Activated CD4-positive, alpha-beta T cell treated with anti-CD3 and anti-CD28 coated beads for 36 hours (primary cell): ENCODE measurements at regions not wholly inside any gene's neighbourhood (a gene's known extent, or its start where the extent isn't known, plus 50 kb on each side); places are given as distances from the start of the nearest gene placed in this dataset.
A peak's percentile ranks its signal among the peaks of the same experiment; 100 is the strongest.
"Not testable (repeated sequence)": the region's sequence is repeated elsewhere in the genome, so short reads cannot be mapped to it uniquely, and the experiment has no call there.

ENCODE experiments used
- ATAC-seq: fragments of 200-7000 bp; cut with Tn5 transposase; one replicate; pipeline ENCODE4 v1.10.0; 2021; ENCODE audit warnings: mild to moderate bottlenecking, moderate library complexity
- CTCF ChIA-PET: fragments of 350-600 bp; sonication (Branson Sonifier 250); formaldehyde crosslinking; loops from one replicate; lab custom pipeline; 2021; ENCODE audit warnings: antibody characterized with exemption; lab: Charles Lee
- POLR2A ChIA-PET: fragments of 350-600 bp; sonication (Branson Sonifier 250); formaldehyde crosslinking; loops from one replicate; lab custom pipeline; 2021; ENCODE audit warnings: antibody characterized with exemption, inconsistent platforms; lab: Charles Lee
- DNase-seq: peaks from one replicate; pipeline ENCODE4 v3.0.0-alpha.2; 2020
- H3K27ac Mint-ChIP-seq: one replicate; pipeline ENCODE4 v1.8.0; 2021; ENCODE audit warnings: mixed read lengths
- H3K27me3 Mint-ChIP-seq: one replicate; pipeline ENCODE4 v1.8.0; 2021; ENCODE audit warnings: mixed read lengths
- H3K36me3 Mint-ChIP-seq: one replicate; pipeline ENCODE4 v1.8.0; 2021; ENCODE audit warnings: low read depth, mixed read lengths
- H3K4me1 Mint-ChIP-seq: one replicate; pipeline ENCODE4 v1.8.0; 2021; ENCODE audit warnings: mixed read lengths
- H3K4me3 Mint-ChIP-seq: one replicate; pipeline ENCODE4 v1.8.0; 2021; ENCODE audit warnings: mild to moderate bottlenecking, moderate library complexity, mixed read lengths
- H3K9me3 Mint-ChIP-seq: one replicate; pipeline ENCODE4 v1.8.0; 2021; ENCODE audit warnings: low read depth, mixed read lengths
- intact Hi-C, 2 experiments: fragments of 100-400 bp; cut with DNase I in 1 of 2; cut with micrococcal nuclease in 1 of 2; formaldehyde crosslinking; loops; one replicate each; pipeline versions ENCODE4 v1.14.2 to v1.15.1; 2022 to 2024; cut with DNase I, micrococcal nuclease

DNA sequence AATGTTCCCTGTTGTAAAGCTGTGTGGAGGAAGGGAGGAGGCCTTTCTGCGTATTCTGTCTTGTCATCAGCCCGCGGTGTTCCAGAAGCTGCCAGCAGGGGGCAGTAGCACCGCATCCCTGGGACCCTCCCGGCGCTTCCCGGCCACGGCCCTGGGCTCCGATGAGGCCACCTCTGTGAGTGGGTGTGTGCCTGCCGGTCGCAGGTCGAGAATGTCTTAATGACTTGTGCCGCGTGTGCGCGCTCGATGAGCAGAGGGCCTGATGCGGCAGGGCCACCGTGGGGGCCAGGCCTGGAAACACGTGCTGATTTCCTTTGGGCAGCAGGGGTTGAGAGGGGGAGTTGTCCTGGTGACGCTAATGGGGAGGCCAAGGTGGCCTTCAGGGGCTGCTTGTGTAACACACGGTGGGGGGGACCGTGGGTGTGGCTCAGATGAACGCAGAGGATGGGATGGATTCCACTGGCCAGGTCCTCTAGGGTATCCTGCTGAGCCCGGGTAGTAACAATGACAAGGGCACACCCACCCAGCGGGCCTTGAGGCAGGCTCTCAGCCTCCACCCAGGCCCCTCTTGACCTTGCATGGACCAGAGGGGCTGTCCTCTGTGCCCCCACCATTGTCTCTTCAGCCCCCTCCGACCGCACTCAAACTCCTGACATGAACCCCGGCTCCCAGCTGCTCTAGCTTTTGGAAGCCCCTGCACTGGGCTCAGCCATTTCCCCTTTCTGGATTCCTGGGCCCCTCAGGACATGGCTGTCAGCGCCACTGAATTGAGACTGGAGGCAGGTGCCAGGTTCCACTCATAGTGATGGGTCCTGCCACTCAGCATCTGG is 135.9 kb upstream of the PODXL start:
- peak; percentile 78 for DNase-seq
- Mint-ChIP-seq H3K4me3 (no peak overlapping the region), H3K4me1 (no peaks in the 10 kb centered on the region), H3K27me3 (peaks cover 32% of the 10 kb centered on the region), H3K27ac (no peak overlapping the region), H3K9me3 (no peaks in the 10 kb centered on the region), H3K36me3 (no peaks in the 10 kb centered on the region)
- ChIA-PET CTCF (interaction anchor here (0.5 to 1.1 kb wide), 14 partner anchors 8 to 888 kb away, joined by 3 to 6 read pairs (median 3); no protein-coding TSS in a partner anchor), POLR2A (no interaction called here)
- intact Hi-C loops = loop anchor here in 1 of 2 experiments (5.0 kb wide), 1 partner anchor 165 kb away; no protein-coding TSS in a partner anchor
- peak; percentile 78 for ATAC-seq

DNA sequence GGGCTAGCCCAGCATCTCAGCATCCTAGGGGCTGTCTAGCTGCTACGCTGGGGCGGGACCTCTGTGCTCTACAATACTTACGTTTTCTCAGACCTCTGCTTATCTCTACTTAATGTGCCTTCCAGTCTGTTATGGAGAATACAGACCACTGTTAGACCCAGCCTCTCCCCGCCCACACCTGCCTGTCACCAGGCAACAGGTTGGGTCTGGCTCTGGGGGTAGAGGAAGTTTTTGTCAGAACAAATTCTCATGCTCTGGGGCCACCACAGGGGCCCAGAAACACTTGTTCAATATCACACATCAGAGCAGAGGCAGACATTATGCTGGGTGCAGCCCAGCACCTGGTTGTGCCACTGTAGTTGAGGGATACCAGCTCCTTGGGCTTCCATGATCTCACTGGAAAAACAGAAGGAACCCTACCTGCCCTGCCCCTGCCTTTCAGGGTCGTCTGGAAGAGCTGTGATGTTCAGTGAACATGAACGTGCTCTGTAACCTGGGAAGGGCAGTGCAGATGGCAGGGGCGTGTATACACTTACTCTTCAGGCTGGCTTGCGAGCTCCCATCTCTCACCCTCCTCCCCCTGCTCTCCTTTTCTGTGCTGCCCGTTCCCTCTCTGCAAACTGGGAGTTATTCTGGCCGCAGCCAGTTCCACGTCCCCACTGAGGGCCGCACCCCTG is 135.2 kb upstream of the PODXL start:
- Mint-ChIP-seq H3K4me1 (no peaks in the 10 kb centered on the region), H3K27ac (no peak overlapping the region), H3K9me3 (no peaks in the 10 kb centered on the region), H3K36me3 (no peaks in the 10 kb centered on the region), H3K4me3 (no peak overlapping the region), H3K27me3 (peaks cover 38% of the 10 kb centered on the region)
- ChIA-PET CTCF (interaction anchor here (0.5 to 1.1 kb wide), 13 partner anchors 8 to 889 kb away, joined by 3 to 6 read pairs (median 3); no protein-coding TSS in a partner anchor), POLR2A (no interaction called here)
- ATAC-seq (no peak), DNase-seq (no peak)
- intact Hi-C loops = loop anchor here in 1 of 2 experiments (5.0 kb wide), 1 partner anchor 166 kb away; no protein-coding TSS in a partner anchor

DNA sequence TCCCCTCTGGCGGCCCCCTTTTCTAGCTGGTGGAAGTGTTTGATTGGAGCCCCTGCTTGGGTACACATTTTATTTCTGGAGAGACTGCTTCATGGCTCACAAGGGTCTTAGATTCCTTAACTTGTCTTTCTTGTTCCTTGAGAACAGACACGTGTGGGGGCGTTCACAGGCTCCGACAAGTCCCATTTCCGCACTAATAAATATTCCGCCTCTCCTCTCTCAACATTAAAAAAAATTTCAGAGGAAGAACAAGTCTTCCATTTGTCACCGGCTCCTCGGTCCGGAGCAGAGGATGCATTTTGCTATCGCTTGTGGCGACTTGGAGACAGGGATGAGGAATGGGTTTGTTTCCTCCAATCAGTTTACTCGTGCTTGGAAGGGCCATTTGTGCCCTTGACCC is 134.0 kb upstream of the PODXL start:
- H3K9me3 Mint-ChIP-seq = no peaks in the 10 kb centered on the region
- H3K4me1 Mint-ChIP-seq = no peaks in the 10 kb centered on the region
- no peaks in the 10 kb centered on the region for H3K36me3 Mint-ChIP-seq
- ChIA-PET POLR2A (no interaction called here), CTCF (interaction anchor here (0.6 to 3.0 kb wide), 6 partner anchors 9 to 1012 kb away, joined by 3 to 20 read pairs (median 3); no protein-coding TSS in a partner anchor)
- intact Hi-C loops = loop anchor here in 1 of 2 experiments (5.0 kb wide), 1 partner anchor 167 kb away; no protein-coding TSS in a partner anchor
- ATAC-seq (no peak), DNase-seq (no peak)
- peaks cover 40% of the 10 kb centered on the region for H3K27me3 Mint-ChIP-seq
- no peak overlapping the region for H3K4me3 Mint-ChIP-seq
- no peak overlapping the region for H3K27ac Mint-ChIP-seq

DNA sequence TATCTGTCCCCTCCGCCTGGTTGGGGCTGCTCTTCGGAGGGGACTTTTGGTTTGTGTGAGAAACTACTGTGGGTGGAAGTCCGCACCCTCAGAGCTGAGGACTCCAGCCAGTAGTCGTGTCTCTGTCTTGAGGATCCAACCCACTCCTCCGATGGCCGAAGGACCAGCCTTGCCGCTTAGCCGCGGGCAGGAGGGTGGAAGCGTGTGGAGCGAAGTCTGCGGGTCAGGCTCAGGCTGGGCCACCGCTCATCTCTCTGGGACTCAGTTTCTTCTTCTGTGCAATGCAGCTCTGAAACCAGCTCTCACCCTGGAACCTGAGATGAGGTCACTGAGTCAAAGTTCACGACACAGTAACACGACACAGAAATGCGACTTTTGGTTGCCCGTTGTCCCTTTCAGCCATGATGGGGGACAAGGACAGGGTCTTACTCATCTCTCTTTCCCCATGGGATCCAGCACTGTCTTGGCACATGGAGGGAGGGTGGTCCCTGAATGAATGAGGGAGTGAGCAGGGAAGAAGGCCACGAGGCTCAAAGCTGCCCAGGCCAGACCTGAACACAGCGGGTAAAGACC is 133.3 kb upstream of the PODXL start:
- no peaks in the 10 kb centered on the region for H3K4me1 Mint-ChIP-seq
- intact Hi-C loops = loop anchor here (1.0 to 5.0 kb wide), 5 partner anchors 168 to 891 kb away; no protein-coding TSS in a partner anchor
- no peak for DNase-seq

DNA sequence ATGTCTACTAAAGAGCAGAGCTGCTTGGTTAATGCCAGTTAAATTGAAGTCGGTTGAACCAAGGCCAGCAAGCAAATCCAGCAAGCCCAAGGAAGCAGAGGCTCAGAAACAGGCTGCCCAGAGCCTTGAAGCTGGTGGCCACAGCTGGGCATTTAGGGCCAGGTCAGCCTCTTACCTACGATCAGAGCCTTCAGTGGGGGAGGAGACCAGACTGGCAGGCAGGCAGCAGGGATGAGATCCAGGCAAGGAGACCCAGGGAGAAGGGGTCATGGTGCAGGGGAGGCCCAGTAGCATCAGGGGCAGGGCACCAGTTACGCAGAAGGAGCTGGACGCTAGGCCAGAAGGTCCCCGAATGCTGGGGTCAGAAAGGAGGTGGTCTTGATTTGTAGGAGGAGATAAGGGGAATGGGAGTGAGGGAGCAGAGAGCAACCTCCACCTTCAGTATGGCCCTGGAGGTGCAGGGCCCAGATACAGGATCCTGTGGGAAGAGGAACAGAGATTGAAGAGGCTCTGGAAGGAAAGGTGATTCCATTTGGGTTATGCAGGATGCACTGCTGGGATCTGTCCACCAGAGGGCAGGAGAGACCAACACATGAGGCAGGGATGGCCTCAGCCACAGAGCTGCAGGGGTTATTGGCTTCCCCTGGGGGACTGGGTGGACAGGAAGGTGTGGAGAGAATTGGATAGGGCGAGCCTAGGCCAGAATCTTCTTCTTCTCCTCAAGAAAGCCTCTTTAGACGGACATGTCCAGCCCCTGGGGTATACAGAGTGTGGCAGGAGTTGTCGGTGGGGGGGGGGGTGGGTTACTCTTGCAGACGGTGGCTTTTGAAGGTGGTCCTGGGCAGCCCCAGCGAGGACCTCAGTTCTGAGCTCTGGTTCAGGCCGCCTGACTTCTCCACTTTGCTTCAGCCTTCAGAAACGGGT is 132.6 kb upstream of the PODXL start:
- intact Hi-C loops = loop anchor here (1.0 to 5.0 kb wide), 4 partner anchors 358 to 891 kb away; no protein-coding TSS in a partner anchor
- no peaks in the 10 kb centered on the region for H3K36me3 Mint-ChIP-seq
- peaks cover 42% of the 10 kb centered on the region for H3K27me3 Mint-ChIP-seq
- H3K9me3 Mint-ChIP-seq = no peaks in the 10 kb centered on the region
- H3K4me1 Mint-ChIP-seq = no peaks in the 10 kb centered on the region
- no peak overlapping the region for H3K27ac Mint-ChIP-seq
- POLR2A ChIA-PET = no interaction called here
- H3K4me3 Mint-ChIP-seq = no peak overlapping the region
- CTCF ChIA-PET = interaction anchor here (0.5 to 3.0 kb wide), 11 partner anchors 12 to 187 kb away, joined by 3 to 20 read pairs (median 3); no protein-coding TSS in a partner anchor
- peak; percentile 75 for DNase-seq
- ATAC-seq = peak; percentile 75

More for the DNA sequence above, 133.3 kb upstream of the PODXL start:
- no peak overlapping the region for H3K4me3 Mint-ChIP-seq
- no peak overlapping the region for H3K27ac Mint-ChIP-seq
- ATAC-seq = no peak
- H3K36me3 Mint-ChIP-seq = no peaks in the 10 kb centered on the region
- no peaks in the 10 kb centered on the region for H3K9me3 Mint-ChIP-seq
- H3K27me3 Mint-ChIP-seq = peaks cover 44% of the 10 kb centered on the region
- ChIA-PET POLR2A (no interaction called here), CTCF (interaction anchor here (0.5 to 3.0 kb wide), 12 partner anchors 8 to 1013 kb away, joined by 3 to 20 read pairs (median 3); no protein-coding TSS in a partner anchor)

- ChIA-PET POLR2A (no interaction called here), CTCF (interaction anchor here (0.6 to 1.0 kb wide), 2 partner anchors 361 to 566 kb away, joined by 3 to 4 read pairs; no protein-coding TSS in a partner anchor)
- Mint-ChIP-seq H3K4me3 (no peak overlapping the region), H3K36me3 (no peaks in the 10 kb centered on the region), H3K4me1 (no peaks in the 10 kb centered on the region), H3K27ac (no peak overlapping the region), H3K9me3 (no peaks in the 10 kb centered on the region), H3K27me3 (peaks cover 38% of the 10 kb centered on the region)
- DNase-seq = no peak
- no peak for ATAC-seq
- intact Hi-C loops = loop anchor here (5.0 kb wide), 2 partner anchors 360 to 630 kb away; no protein-coding TSS in a partner anchor
These were observed 130.9 kb upstream of the PODXL start for GRCh38 chr7:131687296-131687695.

- intact Hi-C loops = loop anchor here (5.0 kb wide), 2 partner anchors 360 to 630 kb away; no protein-coding TSS in a partner anchor
- no peaks in the 10 kb centered on the region for H3K9me3 Mint-ChIP-seq
- H3K36me3 Mint-ChIP-seq = no peaks in the 10 kb centered on the region
- H3K27me3 Mint-ChIP-seq = peaks cover 33% of the 10 kb centered on the region
- ATAC-seq = no peak
- DNase-seq = no peak
- no peak overlapping the region for H3K27ac Mint-ChIP-seq
- ChIA-PET CTCF (interaction anchor here (1.0 kb wide), 1 partner anchor 362 kb away, joined by 4 read pairs; no protein-coding TSS in a partner anchor), POLR2A (no interaction called here)
- H3K4me1 Mint-ChIP-seq = no peaks in the 10 kb centered on the region
- no peak overlapping the region for H3K4me3 Mint-ChIP-seq
These were observed 130.4 kb upstream of the PODXL start for GRCh38 chr7:131686833-131687232.

GRCh38 chr7:131683536-131684125 is 127.2 kb upstream of the PODXL start:
- ChIA-PET POLR2A (no interaction called here), CTCF (no interaction called here)
- Mint-ChIP-seq H3K27me3 (peaks cover 25% of the 10 kb centered on the region), H3K36me3 (no peaks in the 10 kb centered on the region), H3K9me3 (no peaks in the 10 kb centered on the region), H3K27ac (no peak overlapping the region), H3K4me3 (no peak overlapping the region), H3K4me1 (no peaks in the 10 kb centered on the region)
- intact Hi-C loops = no loop called here
- no peak for DNase-seq
- no peak for ATAC-seq

DNA sequence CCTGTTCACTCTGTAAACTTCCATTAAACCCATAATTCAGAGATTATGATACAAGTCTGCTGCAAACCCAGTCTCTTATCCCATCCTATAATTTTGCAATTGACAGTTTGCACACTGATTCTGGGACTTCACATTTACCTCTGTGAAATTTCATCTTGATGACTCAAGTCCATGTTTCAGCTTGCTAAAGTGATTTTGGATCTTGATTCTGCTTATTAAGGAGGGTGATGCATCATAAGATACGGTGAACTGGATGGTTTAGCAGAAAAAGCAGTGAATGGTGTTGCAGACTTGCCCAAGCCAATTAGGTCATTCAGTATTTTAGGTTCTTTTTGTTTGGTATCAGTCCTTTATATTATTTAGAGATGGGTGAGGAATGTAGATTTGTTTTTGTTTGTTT is 125.5 kb upstream of the PODXL start:
- no peaks in the 10 kb centered on the region for H3K4me1 Mint-ChIP-seq
- H3K36me3 Mint-ChIP-seq = no peaks in the 10 kb centered on the region
- H3K9me3 Mint-ChIP-seq = no peaks in the 10 kb centered on the region
- H3K27ac Mint-ChIP-seq = no peak overlapping the region
- DNase-seq (no peak), ATAC-seq (no peak)
- ChIA-PET CTCF (interaction anchor here (1.1 to 1.2 kb wide), 2 partner anchors 8 to 10 kb away, joined by 3 read pairs; no protein-coding TSS in a partner anchor), POLR2A (no interaction called here)
- H3K27me3 Mint-ChIP-seq = peaks cover 22% of the 10 kb centered on the region
- intact Hi-C loops = no loop called here
- no peak overlapping the region for H3K4me3 Mint-ChIP-seq

- not testable (repeated sequence) for H3K4me1 Mint-ChIP-seq, ATAC-seq
These were observed 122.6 kb upstream of the PODXL start for GRCh38 chr7:131679071-131679470.

More at GRCh38 chr7:131679071-131679470, 122.6 kb upstream of the PODXL start:
- H3K27ac Mint-ChIP-seq, H3K36me3 Mint-ChIP-seq, intact Hi-C loops, H3K9me3 Mint-ChIP-seq, CTCF ChIA-PET, POLR2A ChIA-PET, H3K4me3 Mint-ChIP-seq, DNase-seq: not testable (repeated sequence)
- peaks cover 13% of the 10 kb centered on the region for H3K27me3 Mint-ChIP-seq
